ENCODE measurements at regions not wholly inside any gene's neighbourhood (a gene's known extent, or its start where the extent isn't known, plus 50 kb on each side); places are given as distances from the start of the nearest gene placed in this dataset.

DNA sequence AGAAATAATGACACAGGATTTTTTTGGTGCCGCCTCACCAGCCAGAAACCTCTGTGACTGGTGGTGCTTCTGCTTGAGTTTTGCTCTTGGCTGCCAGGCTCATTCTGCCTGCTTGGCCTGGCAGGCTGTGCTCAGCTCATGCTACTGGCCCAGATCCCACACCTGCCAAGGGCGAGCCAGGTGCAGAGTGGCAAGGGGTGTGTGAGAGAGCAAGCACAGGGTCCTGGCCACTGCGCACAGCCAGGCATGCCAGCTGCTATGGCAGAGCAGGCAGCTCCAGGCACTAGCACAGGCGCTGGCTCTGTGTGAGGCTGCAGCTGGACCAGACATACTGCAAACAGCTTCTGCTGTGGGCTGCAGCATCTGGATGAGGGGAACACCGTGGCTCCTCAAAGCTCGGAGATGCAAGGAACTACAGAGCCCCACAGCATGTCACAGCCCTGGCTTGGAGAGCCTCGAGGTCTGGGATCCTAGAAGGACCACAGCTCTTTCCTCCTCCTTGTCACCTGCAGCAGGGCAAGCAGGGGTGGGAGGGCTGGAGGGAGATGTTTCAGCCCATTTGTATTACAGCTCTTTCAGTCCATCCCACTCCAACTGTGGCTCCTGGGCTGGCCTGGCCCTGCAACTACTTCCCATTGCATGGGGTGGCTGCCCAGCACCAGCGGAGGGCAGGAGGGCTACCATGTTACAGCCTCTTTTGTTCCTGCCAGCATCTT is 313.4 kb upstream of the SEMA3C start:
- DNase-seq (ENCODE audit: low read depth, low spot score) (no peak), FAIRE-seq (no peak)
- Histone ChIP-seq H3K4me3 (ENCODE audit: control insufficient read depth in 2 of 3, extremely low read depth in 1 of 3, insufficient read depth in 2 of 3, low read depth in 1 of 3, low read length in 3 of 3) (no peak overlapping the region), H3K36me3 (ENCODE audit: control insufficient read depth in 2 of 2, extremely low read depth in 1 of 2, insufficient read depth in 2 of 2, low read length in 2 of 2) (no peaks in the 10 kb centered on the region), H3K9me3 (ENCODE audit: control insufficient read depth, low read depth, low read length) (no peaks in the 10 kb centered on the region), H3K27ac (ENCODE audit: control insufficient read depth, insufficient read depth, low read length) (no peak overlapping the region), H2AFZ (ENCODE audit: control insufficient read depth, low read length) (no peak overlapping the region), H3K27me3 (ENCODE audit: control insufficient read depth, extremely low read depth, insufficient read depth, low read length) (no peaks in the 10 kb centered on the region), H4K20me1 (ENCODE audit: control insufficient read depth, extremely low read depth, insufficient read depth, low read length) (no peaks in the 10 kb centered on the region), H3K9ac (ENCODE audit: control insufficient read depth, extremely low read depth, insufficient read depth, low read length) (no peak overlapping the region), H3K79me2 (ENCODE audit: control insufficient read depth, insufficient read depth, low read length) (no peaks in the 10 kb centered on the region), H3K9me1 (ENCODE audit: control insufficient read depth, extremely low read depth, insufficient read depth, low read length) (no peaks in the 10 kb centered on the region), H3K4me2 (ENCODE audit: control insufficient read depth, extremely low read depth, insufficient read depth, low read depth, low read length) (no peak overlapping the region), H3K4me1 (ENCODE audit: control insufficient read depth, extremely low read depth, insufficient read depth, low read length) (no peaks in the 10 kb centered on the region)
- TF ChIP-seq, protein P1, sequence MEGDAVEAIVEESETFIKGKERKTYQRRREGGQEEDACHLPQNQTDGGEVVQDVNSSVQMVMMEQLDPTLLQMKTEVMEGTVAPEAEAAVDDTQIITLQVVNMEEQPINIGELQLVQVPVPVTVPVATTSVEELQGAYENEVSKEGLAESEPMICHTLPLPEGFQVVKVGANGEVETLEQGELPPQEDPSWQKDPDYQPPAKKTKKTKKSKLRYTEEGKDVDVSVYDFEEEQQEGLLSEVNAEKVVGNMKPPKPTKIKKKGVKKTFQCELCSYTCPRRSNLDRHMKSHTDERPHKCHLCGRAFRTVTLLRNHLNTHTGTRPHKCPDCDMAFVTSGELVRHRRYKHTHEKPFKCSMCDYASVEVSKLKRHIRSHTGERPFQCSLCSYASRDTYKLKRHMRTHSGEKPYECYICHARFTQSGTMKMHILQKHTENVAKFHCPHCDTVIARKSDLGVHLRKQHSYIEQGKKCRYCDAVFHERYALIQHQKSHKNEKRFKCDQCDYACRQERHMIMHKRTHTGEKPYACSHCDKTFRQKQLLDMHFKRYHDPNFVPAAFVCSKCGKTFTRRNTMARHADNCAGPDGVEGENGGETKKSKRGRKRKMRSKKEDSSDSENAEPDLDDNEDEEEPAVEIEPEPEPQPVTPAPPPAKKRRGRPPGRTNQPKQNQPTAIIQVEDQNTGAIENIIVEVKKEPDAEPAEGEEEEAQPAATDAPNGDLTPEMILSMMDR (optimal IDR thresholded peaks at IDR 0.05 in 1 of 3, IDR thresholded peaks at IDR 0.05 in 1 of 3, conservative IDR thresholded peaks at IDR 0.05 in 1 of 3; ENCODE audit: extremely low read depth in 1 of 3, insufficient read depth in 2 of 3, low read length in 3 of 3): no peak
- no peak for TF ChIP-seq EZH2 (IDR thresholded peaks at IDR 0.05; ENCODE audit: low read length)
- dilution Hi-C loops (cut with MboI; ENCODE audit: extremely low pct_ligation_motif_present, low sequenced_read_pairs): no loop called here

DNA sequence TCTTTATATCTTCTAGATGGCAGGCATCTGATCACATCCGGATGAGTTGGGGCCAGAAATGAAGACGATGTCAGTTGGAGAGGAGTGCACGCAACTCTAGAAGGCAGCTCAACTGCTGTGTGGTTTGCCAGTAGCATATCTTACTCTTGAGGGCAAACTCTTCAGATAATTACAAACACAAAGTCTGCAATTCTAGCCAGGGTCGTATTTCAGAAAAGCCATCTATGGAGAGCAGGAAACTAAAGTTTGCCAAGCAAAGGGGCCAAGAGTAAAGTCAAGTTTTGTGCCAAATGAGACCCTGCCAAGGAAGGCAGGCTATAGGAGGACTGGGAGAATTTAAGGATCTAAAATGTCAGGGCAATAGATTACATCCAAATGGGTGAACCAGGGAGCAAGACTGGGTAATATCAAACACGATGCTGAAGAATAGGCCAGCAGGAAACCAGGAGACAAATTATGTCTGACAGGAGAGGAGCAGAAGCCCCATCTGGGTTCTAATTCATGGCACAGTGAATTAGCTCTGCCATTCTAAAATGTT is 312.5 kb upstream of the SEMA3C start:
- TF ChIP-seq, protein P1 (optimal IDR thresholded peaks at IDR 0.05 in 1 of 3, IDR thresholded peaks at IDR 0.05 in 1 of 3, conservative IDR thresholded peaks at IDR 0.05 in 1 of 3; ENCODE audit: extremely low read depth in 1 of 3, insufficient read depth in 2 of 3, low read length in 3 of 3): no peak
- no peak for TF ChIP-seq EZH2 (IDR thresholded peaks at IDR 0.05; ENCODE audit: low read length)
- DNase-seq (ENCODE audit: low read depth, low spot score): no peak
- Histone ChIP-seq H3K4me2 (ENCODE audit: control insufficient read depth, extremely low read depth, insufficient read depth, low read depth, low read length) (no peak overlapping the region), H3K79me2 (ENCODE audit: control insufficient read depth, insufficient read depth, low read length) (no peaks in the 10 kb centered on the region), H3K27me3 (ENCODE audit: control insufficient read depth, extremely low read depth, insufficient read depth, low read length) (no peaks in the 10 kb centered on the region), H3K4me3 (ENCODE audit: control insufficient read depth in 2 of 3, extremely low read depth in 1 of 3, insufficient read depth in 2 of 3, low read depth in 1 of 3, low read length in 3 of 3) (no peak overlapping the region), H3K9ac (ENCODE audit: control insufficient read depth, extremely low read depth, insufficient read depth, low read length) (no peak overlapping the region), H3K36me3 (ENCODE audit: control insufficient read depth in 2 of 2, extremely low read depth in 1 of 2, insufficient read depth in 2 of 2, low read length in 2 of 2) (no peaks in the 10 kb centered on the region), H2AFZ (ENCODE audit: control insufficient read depth, low read length) (no peak overlapping the region), H3K9me1 (ENCODE audit: control insufficient read depth, extremely low read depth, insufficient read depth, low read length) (no peaks in the 10 kb centered on the region), H3K27ac (ENCODE audit: control insufficient read depth, insufficient read depth, low read length) (no peak overlapping the region), H3K4me1 (ENCODE audit: control insufficient read depth, extremely low read depth, insufficient read depth, low read length) (no peaks in the 10 kb centered on the region), H4K20me1 (ENCODE audit: control insufficient read depth, extremely low read depth, insufficient read depth, low read length) (no peaks in the 10 kb centered on the region), H3K9me3 (ENCODE audit: control insufficient read depth, low read depth, low read length) (no peaks in the 10 kb centered on the region)
- FAIRE-seq: no peak
- dilution Hi-C loops (cut with MboI; ENCODE audit: extremely low pct_ligation_motif_present, low sequenced_read_pairs): no loop called here
